ENCODE measurements at regions not wholly inside any gene's neighbourhood (a gene's known extent, or its start where the extent isn't known, plus 50 kb on each side); places are given as distances from the start of the nearest gene placed in this dataset.

DNA sequence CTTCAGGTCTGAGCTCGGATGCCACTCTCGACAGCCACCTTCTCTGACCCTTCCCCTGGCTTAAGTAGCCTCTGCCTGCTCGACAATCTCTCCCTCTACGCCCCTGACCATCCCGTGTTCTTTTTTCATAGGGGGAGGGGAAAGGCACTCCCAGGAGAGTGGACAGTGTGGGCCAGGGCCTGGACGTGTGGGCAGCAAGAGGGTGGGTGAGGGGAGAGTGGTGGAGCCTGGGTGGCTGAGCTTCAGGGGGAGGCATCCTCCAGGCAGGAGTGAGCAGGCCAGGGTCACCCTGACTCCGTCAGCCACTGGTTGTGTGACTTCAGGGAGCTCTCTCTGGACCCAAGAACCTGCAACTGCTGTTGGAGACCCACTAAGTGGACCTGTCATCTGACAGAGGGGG lies 92.7 kb downstream of the CEBPB start:
- TF ChIP-seq, protein P1, sequence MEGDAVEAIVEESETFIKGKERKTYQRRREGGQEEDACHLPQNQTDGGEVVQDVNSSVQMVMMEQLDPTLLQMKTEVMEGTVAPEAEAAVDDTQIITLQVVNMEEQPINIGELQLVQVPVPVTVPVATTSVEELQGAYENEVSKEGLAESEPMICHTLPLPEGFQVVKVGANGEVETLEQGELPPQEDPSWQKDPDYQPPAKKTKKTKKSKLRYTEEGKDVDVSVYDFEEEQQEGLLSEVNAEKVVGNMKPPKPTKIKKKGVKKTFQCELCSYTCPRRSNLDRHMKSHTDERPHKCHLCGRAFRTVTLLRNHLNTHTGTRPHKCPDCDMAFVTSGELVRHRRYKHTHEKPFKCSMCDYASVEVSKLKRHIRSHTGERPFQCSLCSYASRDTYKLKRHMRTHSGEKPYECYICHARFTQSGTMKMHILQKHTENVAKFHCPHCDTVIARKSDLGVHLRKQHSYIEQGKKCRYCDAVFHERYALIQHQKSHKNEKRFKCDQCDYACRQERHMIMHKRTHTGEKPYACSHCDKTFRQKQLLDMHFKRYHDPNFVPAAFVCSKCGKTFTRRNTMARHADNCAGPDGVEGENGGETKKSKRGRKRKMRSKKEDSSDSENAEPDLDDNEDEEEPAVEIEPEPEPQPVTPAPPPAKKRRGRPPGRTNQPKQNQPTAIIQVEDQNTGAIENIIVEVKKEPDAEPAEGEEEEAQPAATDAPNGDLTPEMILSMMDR (IDR thresholded peaks at IDR 0.05) = no peak
- no peak for TF ChIP-seq POLR2A (IDR thresholded peaks at IDR 0.05)

Measured in lower leg skin (tissue), 3 donors.